ENCODE measurements at regions not wholly inside any gene's neighbourhood (a gene's known extent, or its start where the extent isn't known, plus 50 kb on each side); places are given as distances from the start of the nearest gene placed in this dataset.
"Not testable (repeated sequence)": the region's sequence is repeated elsewhere in the genome, so short reads cannot be mapped to it uniquely, and the experiment has no call there.

- intact Hi-C loops (cut with DNase I): loop anchor here in 1 of 2 donors (10.0 kb wide), 1 partner anchor 56 kb away; no protein-coding TSS in a partner anchor
- 92 to 94% (median 94%) methylated on average over 7 of the region's 7 CpGs for WGBS, 4 donors
- H3K4me3 ChIP-seq: no peak overlapping the region
Observed at GRCh38 chr6:118718903-118719302, 67.5 kb upstream of the CEP85L start.

GRCh38 chr6:118718297-118718696 lies 66.9 kb upstream of the CEP85L start:
- Histone ChIP-seq H3K36me3 (replicated peaks in 1 of 2) (no peaks in the 10 kb centered on the region), H3K9me3 (replicated peaks in 1 of 3) (no peaks in the 10 kb centered on the region), H3K27ac (no peak overlapping the region), H3K27me3 (no peaks in the 10 kb centered on the region), H3K4me3 (no peak overlapping the region), H3K4me1 (replicated peaks in 1 of 2) (no peaks in the 10 kb centered on the region)
- intact Hi-C loops (cut with DNase I): loop anchor here in 1 of 2 donors (10.0 kb wide), 1 partner anchor 57 kb away; no protein-coding TSS in a partner anchor
- WGBS, 4 donors: 95 to 100% (median 95%) methylated on average over 4 of the region's 4 CpGs
- no peak for DNase-seq
- TF ChIP-seq POLR2A (IDR thresholded peaks at IDR 0.05) (no peak), CTCF (IDR thresholded peaks at IDR 0.05) (no peak)

More at GRCh38 chr6:118718903-118719302, 67.5 kb upstream of the CEP85L start:
- H3K4me1 ChIP-seq (replicated peaks in 1 of 2): no peaks in the 10 kb centered on the region
- H3K27me3 ChIP-seq: no peaks in the 10 kb centered on the region
- no peak overlapping the region for H3K27ac ChIP-seq
- no peak for DNase-seq
- no peaks in the 10 kb centered on the region for H3K36me3 ChIP-seq (replicated peaks in 1 of 2)
- H3K9me3 ChIP-seq (replicated peaks in 1 of 3): no peaks in the 10 kb centered on the region
- TF ChIP-seq POLR2A (IDR thresholded peaks at IDR 0.05) (no peak), CTCF (IDR thresholded peaks at IDR 0.05) (no peak)

GRCh38 chr6:118717106-118717505 lies 65.7 kb upstream of the CEP85L start:
- no peaks in the 10 kb centered on the region for H3K27me3 ChIP-seq
- TF ChIP-seq CTCF (IDR thresholded peaks at IDR 0.05) (no peak), POLR2A (IDR thresholded peaks at IDR 0.05) (no peak)
- intact Hi-C loops (cut with DNase I): loop anchor here in 1 of 2 donors (10.0 kb wide), 1 partner anchor 58 kb away; no protein-coding TSS in a partner anchor
- 92 to 96% (median 95%) methylated on average over 13 of the region's 13 CpGs for WGBS, 4 donors
- no peaks in the 10 kb centered on the region for H3K4me1 ChIP-seq (replicated peaks in 1 of 2)
- no peaks in the 10 kb centered on the region for H3K36me3 ChIP-seq (replicated peaks in 1 of 2)
- H3K4me3 ChIP-seq: no peak overlapping the region
- no peaks in the 10 kb centered on the region for H3K9me3 ChIP-seq (replicated peaks in 1 of 3)
- no peak for DNase-seq
- H3K27ac ChIP-seq: no peak overlapping the region

GRCh38 chr6:118715907-118716306 lies 64.5 kb upstream of the CEP85L start:
- H3K27me3 ChIP-seq; H3K4me1 ChIP-seq (replicated peaks in 1 of 2); H3K27ac ChIP-seq; H3K4me3 ChIP-seq; H3K36me3 ChIP-seq (replicated peaks in 1 of 2); DNase-seq; H3K9me3 ChIP-seq (replicated peaks in 1 of 3): not testable (repeated sequence)
- intact Hi-C loops (cut with DNase I): loop anchor here in 1 of 2 donors (10.0 kb wide), 1 partner anchor 59 kb away; no protein-coding TSS in a partner anchor
- 90 to 95% (median 92%) methylated on average over 5 of the region's 5 CpGs for WGBS, 4 donors

- 81 to 86% (median 84%) methylated on average over 2 of the region's 2 CpGs for WGBS, 4 donors
- DNase-seq: no peak
- Histone ChIP-seq H3K4me1 (replicated peaks in 1 of 2) (peaks cover 2 to 3% of the 10 kb centered on the region in 2 donors), H3K4me3 (no peak overlapping the region), H3K27me3 (no peaks in the 10 kb centered on the region), H3K27ac (no peak overlapping the region), H3K36me3 (replicated peaks in 1 of 2) (no peaks in the 10 kb centered on the region), H3K9me3 (replicated peaks in 1 of 3) (no peaks in the 10 kb centered on the region)
- TF ChIP-seq POLR2A (IDR thresholded peaks at IDR 0.05) (no peak), CTCF (IDR thresholded peaks at IDR 0.05) (no peak)
- intact Hi-C loops (cut with DNase I): loop anchor here in 1 of 2 donors (10.0 kb wide), 1 partner anchor 59 kb away; no protein-coding TSS in a partner anchor
Observed at GRCh38 chr6:118715376-118715775, 64.0 kb upstream of the CEP85L start.
